GM21576 (cell line): ENCODE measurements at regions not wholly inside any gene's neighbourhood (a gene's known extent, or its start where the extent isn't known, plus 50 kb on each side); places are given as distances from the start of the nearest gene placed in this dataset.
A peak's percentile ranks its signal among the peaks of the same experiment; 100 is the strongest.

Experiments used
- ATAC-seq: cut with Tn5 transposase; IDR thresholded peaks from one replicate; pipeline ENCODE4 v1.9.1; 2021; ENCODE audit warnings: mild to moderate bottlenecking, moderate library complexity; ENCODE audit not compliant: unreplicated experiment

DNA sequence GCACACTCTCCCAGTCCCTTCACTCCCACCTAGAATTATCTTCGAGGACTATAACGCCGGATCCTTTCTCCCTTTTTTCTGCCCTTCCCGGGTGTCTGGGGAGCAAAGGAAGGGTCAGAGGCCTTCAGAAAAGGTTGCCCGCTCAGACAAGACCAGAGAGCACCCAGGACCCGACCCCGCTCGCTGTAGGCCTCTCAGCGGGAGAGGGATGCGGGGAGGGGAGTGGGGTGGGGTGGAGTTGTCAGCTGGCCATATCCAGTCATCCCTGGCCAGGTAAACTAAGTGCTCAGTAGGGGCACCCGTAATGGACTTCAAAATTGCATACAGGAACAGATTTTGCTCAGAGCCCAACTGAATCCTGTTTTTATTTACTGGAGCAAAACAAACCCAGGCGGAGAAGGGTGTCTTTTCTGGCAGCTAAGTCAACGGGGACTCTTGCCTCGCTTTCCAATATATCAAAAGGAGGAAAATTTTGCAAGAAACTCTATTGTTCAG lies 65.0 kb downstream of the NOL4 start:
- ATAC-seq, result no peak

DNA sequence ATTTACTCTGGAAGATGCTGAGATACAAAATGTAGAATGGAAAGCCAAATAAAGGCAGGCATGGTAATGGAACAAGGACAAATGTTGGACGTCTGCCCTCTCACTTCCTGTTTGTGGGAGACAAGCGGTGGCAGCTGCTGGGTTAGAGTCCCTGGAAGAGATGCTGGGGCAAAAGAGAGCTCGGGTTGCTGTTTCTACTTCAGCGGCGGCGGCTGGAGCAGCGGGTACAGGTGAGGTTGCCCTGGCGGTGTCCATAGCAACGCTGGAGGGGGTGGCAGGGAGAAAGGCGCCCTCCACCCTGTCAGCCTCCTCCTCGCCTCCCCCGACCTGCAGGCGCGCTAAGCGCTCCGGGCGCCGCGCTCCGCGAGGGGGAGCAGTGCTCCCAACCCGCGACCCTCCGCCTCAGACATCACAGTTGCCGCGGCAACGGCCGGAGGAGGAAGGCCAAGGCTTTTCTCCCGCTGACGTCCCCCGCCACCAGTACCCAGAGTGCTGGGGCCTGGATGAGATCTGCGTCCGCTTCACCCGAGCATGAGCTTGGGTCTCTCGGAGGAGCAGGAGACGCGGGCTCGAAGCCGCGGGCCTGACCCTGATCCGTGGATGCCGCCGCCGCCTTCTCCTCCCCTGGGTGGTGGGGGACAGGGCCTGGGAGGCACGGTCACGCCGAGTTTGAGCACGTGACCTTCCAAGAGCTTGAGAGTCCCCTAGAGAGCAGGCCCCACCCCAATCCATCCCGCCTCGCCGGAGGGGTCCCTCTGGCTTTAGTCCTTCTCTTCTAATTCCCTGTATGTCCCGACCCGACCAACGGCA lies 65.6 kb downstream of the NOL4 start:
- ATAC-seq, result no peak

DNA sequence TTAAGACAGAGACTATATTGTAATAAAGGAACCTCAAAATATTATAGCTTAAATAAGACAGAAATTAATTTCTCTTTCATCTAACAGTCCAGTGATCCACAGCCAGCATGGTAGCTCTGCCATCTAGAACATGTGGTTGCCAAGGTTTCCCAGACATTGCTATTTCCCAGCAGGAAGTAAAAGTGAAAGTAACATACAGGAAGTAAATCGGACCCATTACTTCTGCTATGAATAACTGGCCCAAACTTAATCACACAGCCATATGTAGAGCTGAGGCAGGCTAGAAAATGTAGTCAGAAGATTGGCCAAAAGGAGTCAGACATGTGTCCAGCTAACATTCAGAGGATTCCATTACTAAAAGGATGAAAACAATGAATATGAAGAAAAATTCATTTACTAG lies 71.0 kb downstream of the NOL4 start:
- ATAC-seq, result peak; percentile 63

DNA sequence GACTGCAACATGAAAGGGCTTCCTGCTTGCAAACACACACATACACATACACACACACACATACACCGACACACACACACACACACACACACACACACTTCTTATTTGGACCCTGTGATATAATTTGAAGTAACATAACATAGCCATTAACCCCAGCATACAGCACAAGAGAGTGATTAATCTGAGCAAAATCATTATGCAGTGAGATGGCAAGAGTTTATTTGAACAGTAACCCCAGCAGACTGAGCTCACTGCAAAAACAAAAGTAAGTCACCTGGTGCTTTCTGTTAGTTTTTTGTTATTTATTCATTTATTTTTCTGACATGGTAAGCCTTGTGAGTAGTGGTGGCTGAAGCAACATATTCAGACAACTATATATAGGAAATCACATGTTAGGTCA lies 93.7 kb downstream of the NOL4 start:
- no peak for ATAC-seq

- ATAC-seq, result no peak
Observed at GRCh38 chr18:34128436-34128835, 96.3 kb downstream of the NOL4 start.

- no peak for ATAC-seq
Observed at GRCh38 chr18:34126121-34126520, 98.6 kb downstream of the NOL4 start.

GRCh38 chr18:34122724-34123334 lies 101.9 kb downstream of the NOL4 start:
- ATAC-seq, result peak; percentile 98

DNA sequence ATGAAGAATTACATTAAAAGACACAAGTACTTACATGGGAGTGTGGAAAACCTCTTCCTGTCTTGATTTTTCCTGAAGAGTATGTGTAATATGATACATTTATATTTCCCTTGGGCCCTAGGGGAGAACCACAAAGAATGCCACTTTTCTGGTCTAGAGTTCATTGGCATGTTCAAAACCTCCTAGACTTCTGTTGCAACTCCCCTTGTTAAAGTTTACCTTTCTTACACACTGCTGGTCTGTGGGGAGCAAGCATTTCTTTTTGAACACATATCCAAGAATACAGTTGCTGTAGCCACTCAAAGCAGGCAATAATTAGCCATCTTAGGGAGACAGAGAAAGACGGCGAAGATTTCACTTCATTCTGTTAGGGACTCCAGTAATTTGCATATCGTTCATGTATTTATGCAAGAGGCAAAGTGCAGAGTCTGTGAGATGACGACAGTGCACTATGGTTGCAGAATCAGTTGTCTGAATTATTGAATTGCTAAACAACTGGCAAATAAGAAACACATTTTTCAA lies 103.5 kb downstream of the NOL4 start:
- ATAC-seq, result no peak

DNA sequence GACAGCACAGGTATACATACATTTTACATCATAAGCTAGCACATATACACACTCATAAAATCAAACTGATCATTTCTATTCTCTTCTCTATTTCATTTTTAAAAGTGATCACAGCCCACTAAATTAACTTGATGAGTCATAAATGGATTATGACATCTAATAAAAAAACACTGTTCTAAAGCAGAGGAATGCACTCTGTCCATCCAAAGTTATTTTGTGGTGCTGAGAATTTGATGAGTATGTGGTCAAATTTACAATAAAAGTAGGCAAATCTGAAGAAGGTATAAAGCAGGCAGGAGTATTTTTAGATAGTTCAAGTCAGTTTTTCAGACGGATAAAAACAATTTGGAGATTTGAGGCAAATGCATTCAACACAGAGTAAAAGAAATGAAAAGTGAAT lies 104.4 kb downstream of the NOL4 start:
- no peak for ATAC-seq

GRCh38 chr18:34117319-34117718 lies 107.4 kb downstream of the NOL4 start:
- no peak for ATAC-seq

GRCh38 chr18:34115409-34116081 lies 109.2 kb downstream of the NOL4 start:
- no peak for ATAC-seq

DNA sequence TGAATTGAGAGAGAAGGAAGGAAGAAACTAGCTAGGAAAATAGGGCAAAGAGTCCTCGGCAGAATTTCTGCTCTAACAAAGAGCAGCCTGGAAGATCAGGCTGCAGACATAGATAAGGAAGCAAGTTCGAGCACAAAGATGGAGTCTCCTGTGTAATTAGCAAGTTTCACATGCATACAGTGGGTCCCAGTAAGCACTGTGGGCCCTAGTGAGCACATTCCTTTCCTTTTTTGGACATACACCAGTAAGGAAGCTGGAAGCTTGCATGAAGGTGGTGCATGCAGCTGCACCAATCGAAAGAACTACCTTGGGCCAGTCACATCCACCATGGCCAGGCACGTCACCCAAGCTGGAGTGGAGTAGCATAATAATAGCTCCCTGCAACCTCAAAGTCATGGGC lies 109.7 kb downstream of the NOL4 start:
- ATAC-seq, result no peak

DNA sequence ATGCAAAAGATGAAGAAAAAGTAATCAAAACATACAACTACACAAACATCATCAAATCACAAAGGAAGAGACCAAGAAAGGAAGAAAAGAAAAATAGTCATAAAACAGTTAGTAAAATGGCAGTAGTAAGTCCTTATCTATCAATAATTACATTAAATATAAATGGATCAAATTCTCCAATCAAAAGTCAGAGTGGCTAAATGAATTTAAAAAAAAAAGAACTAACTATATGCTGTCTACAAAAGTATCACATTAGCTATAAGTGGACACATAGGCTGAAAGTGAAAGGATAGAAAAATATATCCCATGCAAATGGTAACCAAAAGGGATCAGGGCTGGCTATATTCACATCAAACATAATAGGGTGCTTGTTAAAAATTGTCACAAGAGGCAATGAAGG lies 116.5 kb downstream of the NOL4 start:
- ATAC-seq, result no peak

DNA sequence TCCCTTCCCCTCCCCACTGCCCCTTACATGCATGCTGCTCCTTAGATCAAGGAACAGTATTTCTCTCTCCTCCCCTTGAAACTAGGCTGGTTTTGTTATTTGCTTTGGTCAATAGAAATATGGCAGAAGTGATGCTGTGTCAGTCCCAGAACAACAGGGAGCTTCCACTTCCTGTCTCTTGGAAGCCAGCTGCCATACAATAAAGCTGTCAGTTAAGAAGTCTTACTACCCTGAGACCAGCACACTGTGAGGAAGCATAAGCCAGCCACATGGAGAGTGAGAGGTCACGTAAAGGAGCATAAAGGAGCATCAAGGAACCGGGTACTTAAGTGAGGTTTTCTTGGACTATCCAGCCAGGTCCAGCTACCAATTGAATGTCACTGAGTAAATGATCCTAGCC lies 126.6 kb downstream of the NOL4 start:
- no peak for ATAC-seq

GRCh38 chr18:34097312-34097711 lies 127.4 kb downstream of the NOL4 start:
- no peak for ATAC-seq

DNA sequence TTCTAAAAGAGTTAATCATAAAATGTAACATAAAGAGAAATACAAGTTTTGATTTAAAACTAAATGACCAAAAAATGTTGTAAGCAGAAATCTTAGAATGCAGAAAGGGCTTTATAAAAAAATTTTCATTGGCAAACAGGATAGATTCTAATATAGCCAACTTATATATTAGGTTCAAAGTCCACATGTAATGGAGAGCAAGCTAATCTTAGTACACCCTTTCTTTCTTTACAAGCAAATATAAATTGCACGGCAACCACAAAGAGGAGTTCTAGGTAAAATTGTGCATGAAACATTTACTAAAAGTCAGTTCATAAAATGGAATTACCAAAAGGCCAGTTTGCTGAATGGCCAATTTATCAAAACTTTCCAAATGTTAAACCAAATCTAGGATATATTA lies 130.6 kb downstream of the NOL4 start:
- no peak for ATAC-seq

GRCh38 chr18:34092796-34093195 lies 131.9 kb downstream of the NOL4 start:
- ATAC-seq, result no peak

GRCh38 chr18:34086370-34086769 lies 138.3 kb downstream of the NOL4 start:
- no peak for ATAC-seq

GRCh38 chr18:34085140-34085739 lies 139.5 kb downstream of the NOL4 start:
- no peak for ATAC-seq

DNA sequence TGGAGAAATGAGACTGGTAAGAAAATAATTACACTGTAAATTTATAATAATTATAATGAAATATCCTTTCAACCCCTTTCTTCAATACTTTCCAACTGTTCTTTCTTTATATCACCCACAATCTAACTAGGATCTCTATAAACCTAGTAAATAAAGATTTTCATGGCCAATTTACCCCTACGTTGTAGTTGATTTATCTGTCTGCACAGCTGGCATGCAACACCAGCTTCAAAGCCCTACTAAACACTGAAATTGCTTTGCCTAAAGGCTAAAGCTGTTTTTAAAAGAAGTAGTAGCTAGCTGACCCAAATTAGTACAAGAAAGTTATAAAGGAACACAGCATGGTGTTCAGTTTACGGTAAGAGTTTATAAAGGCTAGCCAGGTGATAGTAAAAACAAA lies 140.1 kb downstream of the NOL4 start:
- ATAC-seq, result no peak

- ATAC-seq, result no peak
Observed at GRCh38 chr18:34083910-34084535, 140.7 kb downstream of the NOL4 start.
